PC-3 (cell line): ENCODE measurements at regions not wholly inside any gene's neighbourhood (a gene's known extent, or its start where the extent isn't known, plus 50 kb on each side); places are given as distances from the start of the nearest gene placed in this dataset.

Source experiments
- EZH2phosphoT487 ChIP-seq: fragments of 300-600 bp; sonication (generic); IDR thresholded peaks from 2 replicates; pipeline ENCODE4 v1.6.1; 2018; ENCODE audit warnings: mild to moderate bottlenecking, antibody characterized with exemption, low read length, borderline replicate concordance
- TF ChIP-seq, protein P1 (sequence below): fragments of 300-600 bp; sonication (generic); conservative IDR thresholded peaks from 2 replicates; pipeline ENCODE4 v1.5.1; 2017; ENCODE audit warnings: antibody characterized with exemption, low read depth, mild to moderate bottlenecking, low read length

DNA sequence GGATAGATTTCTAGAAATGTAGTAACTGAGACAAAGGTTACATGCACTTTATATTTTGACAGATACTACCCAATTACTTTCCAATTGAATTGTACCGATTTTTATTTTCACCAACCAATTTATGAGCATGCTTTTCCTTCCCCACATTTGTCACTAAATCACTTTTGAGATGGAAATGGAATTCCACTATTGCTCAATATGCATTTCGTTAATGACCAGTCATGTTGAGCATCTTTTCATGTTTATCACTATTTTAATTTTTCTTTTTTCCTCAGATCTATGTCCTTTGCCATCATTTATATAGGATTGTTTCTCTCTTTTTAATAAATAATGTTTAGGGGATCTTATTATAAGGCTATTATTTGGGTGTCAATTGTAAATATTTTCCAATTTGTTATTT, 102.8 kb upstream of the SMIM36 start:
- TF ChIP-seq, protein P1, sequence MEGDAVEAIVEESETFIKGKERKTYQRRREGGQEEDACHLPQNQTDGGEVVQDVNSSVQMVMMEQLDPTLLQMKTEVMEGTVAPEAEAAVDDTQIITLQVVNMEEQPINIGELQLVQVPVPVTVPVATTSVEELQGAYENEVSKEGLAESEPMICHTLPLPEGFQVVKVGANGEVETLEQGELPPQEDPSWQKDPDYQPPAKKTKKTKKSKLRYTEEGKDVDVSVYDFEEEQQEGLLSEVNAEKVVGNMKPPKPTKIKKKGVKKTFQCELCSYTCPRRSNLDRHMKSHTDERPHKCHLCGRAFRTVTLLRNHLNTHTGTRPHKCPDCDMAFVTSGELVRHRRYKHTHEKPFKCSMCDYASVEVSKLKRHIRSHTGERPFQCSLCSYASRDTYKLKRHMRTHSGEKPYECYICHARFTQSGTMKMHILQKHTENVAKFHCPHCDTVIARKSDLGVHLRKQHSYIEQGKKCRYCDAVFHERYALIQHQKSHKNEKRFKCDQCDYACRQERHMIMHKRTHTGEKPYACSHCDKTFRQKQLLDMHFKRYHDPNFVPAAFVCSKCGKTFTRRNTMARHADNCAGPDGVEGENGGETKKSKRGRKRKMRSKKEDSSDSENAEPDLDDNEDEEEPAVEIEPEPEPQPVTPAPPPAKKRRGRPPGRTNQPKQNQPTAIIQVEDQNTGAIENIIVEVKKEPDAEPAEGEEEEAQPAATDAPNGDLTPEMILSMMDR = no peak
- no peak for TF ChIP-seq EZH2phosphoT487
